ENCODE measurements at regions not wholly inside any gene's neighbourhood (a gene's known extent, or its start where the extent isn't known, plus 50 kb on each side); places are given as distances from the start of the nearest gene placed in this dataset.
"Not testable (repeated sequence)": the region's sequence is repeated elsewhere in the genome, so short reads cannot be mapped to it uniquely, and the experiment has no call there.

DNA sequence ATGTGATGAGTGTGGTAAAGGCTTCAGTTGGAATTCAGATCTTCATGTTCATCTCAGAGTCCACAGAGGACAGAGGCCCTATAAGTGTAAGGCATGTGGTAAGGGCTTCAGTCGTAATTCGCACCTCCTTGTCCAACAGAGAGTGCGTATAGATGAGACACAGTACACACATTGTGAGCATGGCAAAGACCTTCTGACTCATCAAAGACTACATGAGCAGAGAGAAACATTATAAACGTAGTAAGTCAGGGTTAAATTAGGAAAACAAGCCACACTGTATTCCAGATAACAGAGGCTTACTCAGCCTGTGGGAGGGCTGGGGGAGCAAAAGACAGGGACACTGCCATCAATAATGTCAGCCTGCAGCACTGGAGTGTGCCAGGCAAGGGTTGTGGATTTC, 706.2 kb upstream of the DEFB115 start:
- not testable (repeated sequence) for H3K27me3 ChIP-seq (ENCODE audit: control insufficient read depth in 4 of 4, insufficient read depth in 4 of 4, low read length in 3 of 4); H3K9ac ChIP-seq (ENCODE audit: low read depth in 1 of 2, low read length in 2 of 2); H3K4me3 ChIP-seq (ENCODE audit: low read depth in 1 of 3, low read length in 3 of 3); DNase-seq (ENCODE audit: low spot score); H3K36me3 ChIP-seq (ENCODE audit: control insufficient read depth in 4 of 4, insufficient read depth in 3 of 4, low read depth in 1 of 4, low read length in 3 of 4); H3K4me1 ChIP-seq (ENCODE audit: control insufficient read depth in 4 of 4, insufficient read depth in 4 of 4, low read length in 3 of 4); H3K27ac ChIP-seq (ENCODE audit: low read depth in 1 of 2, low read length in 2 of 2); H3K9me3 ChIP-seq (ENCODE audit: control insufficient read depth in 4 of 4, low read length in 3 of 4)
- 53% methylated on average over 4 of the region's 4 CpGs for WGBS

DNA sequence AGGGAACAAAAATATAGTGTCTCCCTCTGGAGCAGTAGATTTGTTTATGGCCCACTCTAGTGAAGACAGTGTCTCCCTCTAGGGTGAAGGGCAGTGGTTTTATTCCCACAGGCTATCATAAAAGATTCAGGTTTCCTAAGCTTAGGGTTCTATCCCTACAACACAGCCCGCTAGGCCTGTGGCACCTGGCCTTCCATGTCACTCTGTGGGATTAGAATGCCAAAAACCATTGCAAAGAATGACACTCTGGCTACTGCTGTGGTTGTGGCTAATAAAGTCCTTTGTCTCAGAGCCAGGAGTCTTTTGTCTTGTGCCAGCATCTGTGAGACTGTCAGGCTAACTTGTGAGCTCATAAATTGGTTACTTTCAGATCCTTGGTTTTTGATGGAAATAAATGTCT, 700.7 kb upstream of the DEFB115 start:
- not testable (repeated sequence) for H3K27me3 ChIP-seq (ENCODE audit: control insufficient read depth in 4 of 4, insufficient read depth in 4 of 4, low read length in 3 of 4); H3K36me3 ChIP-seq (ENCODE audit: control insufficient read depth in 4 of 4, insufficient read depth in 3 of 4, low read depth in 1 of 4, low read length in 3 of 4)
- WGBS = 50% methylated on average over 1 of the region's 1 CpG

GRCh38 chr20:30565086-30565485, 692.4 kb upstream of the DEFB115 start:
- not testable (repeated sequence) for H3K27me3 ChIP-seq (ENCODE audit: control insufficient read depth in 4 of 4, insufficient read depth in 4 of 4, low read length in 3 of 4); H3K4me3 ChIP-seq (ENCODE audit: low read depth in 1 of 3, low read length in 3 of 3); H3K4me1 ChIP-seq (ENCODE audit: control insufficient read depth in 4 of 4, insufficient read depth in 4 of 4, low read length in 3 of 4); H3K27ac ChIP-seq (ENCODE audit: low read depth in 1 of 2, low read length in 2 of 2); H3K9me3 ChIP-seq (ENCODE audit: control insufficient read depth in 4 of 4, low read length in 3 of 4); H3K36me3 ChIP-seq (ENCODE audit: control insufficient read depth in 4 of 4, insufficient read depth in 3 of 4, low read depth in 1 of 4, low read length in 3 of 4); H3K9ac ChIP-seq (ENCODE audit: low read depth in 1 of 2, low read length in 2 of 2); DNase-seq (ENCODE audit: low spot score)
- WGBS = 49% methylated on average over 19 of the region's 19 CpGs
- TF ChIP-seq GABPA (IDR thresholded peaks at IDR 0.05 in 1 of 2, conservative IDR thresholded peaks at IDR 0.05 in 1 of 2) = peak in 1 of 2 donors; percentile 70

More for the DNA sequence above, 700.7 kb upstream of the DEFB115 start:
- not testable (repeated sequence) for H3K9ac ChIP-seq (ENCODE audit: low read depth in 1 of 2, low read length in 2 of 2); H3K4me1 ChIP-seq (ENCODE audit: control insufficient read depth in 4 of 4, insufficient read depth in 4 of 4, low read length in 3 of 4); DNase-seq (ENCODE audit: low spot score); H3K27ac ChIP-seq (ENCODE audit: low read depth in 1 of 2, low read length in 2 of 2); H3K9me3 ChIP-seq (ENCODE audit: control insufficient read depth in 4 of 4, low read length in 3 of 4); H3K4me3 ChIP-seq (ENCODE audit: low read depth in 1 of 3, low read length in 3 of 3)

DNA sequence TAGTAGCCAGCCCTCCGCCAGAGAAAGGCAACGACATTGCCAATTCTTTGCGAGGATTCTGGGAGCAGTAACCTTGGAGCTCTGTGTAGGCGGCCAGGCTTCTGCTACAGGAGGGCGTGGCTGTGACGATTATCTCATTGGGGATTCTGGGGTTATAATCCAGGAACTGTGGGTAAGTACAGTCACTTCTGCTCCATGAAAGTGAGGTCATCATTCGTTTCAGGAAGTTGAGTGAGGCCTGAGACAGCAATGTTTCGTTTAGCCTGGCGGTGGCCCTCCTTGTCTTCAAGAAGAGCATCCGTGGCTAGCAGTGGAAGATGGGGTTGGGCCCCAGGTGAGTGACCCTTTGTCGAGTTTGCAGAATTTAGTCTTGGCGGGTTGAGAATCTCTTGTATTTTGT, 687.6 kb upstream of the DEFB115 start:
- not testable (repeated sequence) for H3K9me3 ChIP-seq (ENCODE audit: control insufficient read depth in 4 of 4, low read length in 3 of 4); H3K27ac ChIP-seq (ENCODE audit: low read depth in 1 of 2, low read length in 2 of 2); H3K4me3 ChIP-seq (ENCODE audit: low read depth in 1 of 3, low read length in 3 of 3); H3K27me3 ChIP-seq (ENCODE audit: control insufficient read depth in 4 of 4, insufficient read depth in 4 of 4, low read length in 3 of 4); H3K36me3 ChIP-seq (ENCODE audit: control insufficient read depth in 4 of 4, insufficient read depth in 3 of 4, low read depth in 1 of 4, low read length in 3 of 4); DNase-seq (ENCODE audit: low spot score); H3K4me1 ChIP-seq (ENCODE audit: control insufficient read depth in 4 of 4, insufficient read depth in 4 of 4, low read length in 3 of 4); H3K9ac ChIP-seq (ENCODE audit: low read depth in 1 of 2, low read length in 2 of 2)
- WGBS = 82% methylated on average over 11 of the region's 12 CpGs

DNA sequence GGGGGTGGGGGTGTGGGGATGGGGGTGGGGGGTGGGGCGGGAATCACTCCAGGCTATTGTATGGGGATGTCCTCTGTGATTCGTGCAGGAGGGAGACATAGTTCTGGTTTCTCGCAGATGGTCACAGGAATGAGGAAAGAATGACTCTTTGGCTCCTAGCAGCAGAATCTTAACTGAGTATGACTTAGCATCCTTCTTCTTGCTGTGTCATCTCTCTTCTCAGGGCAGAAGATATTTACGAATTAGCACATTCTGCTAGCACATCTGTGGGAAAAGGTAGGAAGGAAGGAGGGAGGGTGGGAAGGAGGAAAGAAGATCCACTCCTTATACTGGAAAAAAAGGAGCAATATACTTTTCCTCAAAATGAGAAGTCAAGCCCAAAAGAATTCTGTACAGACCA, 686.8 kb upstream of the DEFB115 start:
- H3K4me1 ChIP-seq (ENCODE audit: control insufficient read depth in 4 of 4, insufficient read depth in 4 of 4, low read length in 3 of 4); H3K36me3 ChIP-seq (ENCODE audit: control insufficient read depth in 4 of 4, insufficient read depth in 3 of 4, low read depth in 1 of 4, low read length in 3 of 4); H3K9ac ChIP-seq (ENCODE audit: low read depth in 1 of 2, low read length in 2 of 2); H3K27ac ChIP-seq (ENCODE audit: low read depth in 1 of 2, low read length in 2 of 2); DNase-seq (ENCODE audit: low spot score); H3K27me3 ChIP-seq (ENCODE audit: control insufficient read depth in 4 of 4, insufficient read depth in 4 of 4, low read length in 3 of 4); H3K9me3 ChIP-seq (ENCODE audit: control insufficient read depth in 4 of 4, low read length in 3 of 4); H3K4me3 ChIP-seq (ENCODE audit: low read depth in 1 of 3, low read length in 3 of 3): not testable (repeated sequence)
- WGBS = 69% methylated on average over 4 of the region's 4 CpGs

GRCh38 chr20:30574337-30574736, 683.1 kb upstream of the DEFB115 start:
- 66% methylated on average over 2 of the region's 2 CpGs for WGBS
- not testable (repeated sequence) for H3K36me3 ChIP-seq (ENCODE audit: control insufficient read depth in 4 of 4, insufficient read depth in 3 of 4, low read depth in 1 of 4, low read length in 3 of 4); H3K27ac ChIP-seq (ENCODE audit: low read depth in 1 of 2, low read length in 2 of 2); DNase-seq (ENCODE audit: low spot score); H3K27me3 ChIP-seq (ENCODE audit: control insufficient read depth in 4 of 4, insufficient read depth in 4 of 4, low read length in 3 of 4); H3K9me3 ChIP-seq (ENCODE audit: control insufficient read depth in 4 of 4, low read length in 3 of 4); H3K4me1 ChIP-seq (ENCODE audit: control insufficient read depth in 4 of 4, insufficient read depth in 4 of 4, low read length in 3 of 4); H3K4me3 ChIP-seq (ENCODE audit: low read depth in 1 of 3, low read length in 3 of 3); H3K9ac ChIP-seq (ENCODE audit: low read depth in 1 of 2, low read length in 2 of 2)

GRCh38 chr20:30579069-30579468, 678.4 kb upstream of the DEFB115 start:
- H3K4me3 ChIP-seq (ENCODE audit: low read depth in 1 of 3, low read length in 3 of 3) = peak overlapping the region in 1 of 3 donors; percentile 28
- 44% methylated on average over 5 of the region's 6 CpGs for WGBS

More at GRCh38 chr20:30579069-30579468, 678.4 kb upstream of the DEFB115 start:
- H3K9ac ChIP-seq (ENCODE audit: low read depth in 1 of 2, low read length in 2 of 2); H3K36me3 ChIP-seq (ENCODE audit: control insufficient read depth in 4 of 4, insufficient read depth in 3 of 4, low read depth in 1 of 4, low read length in 3 of 4); H3K27me3 ChIP-seq (ENCODE audit: control insufficient read depth in 4 of 4, insufficient read depth in 4 of 4, low read length in 3 of 4); H3K4me1 ChIP-seq (ENCODE audit: control insufficient read depth in 4 of 4, insufficient read depth in 4 of 4, low read length in 3 of 4); H3K27ac ChIP-seq (ENCODE audit: low read depth in 1 of 2, low read length in 2 of 2); H3K9me3 ChIP-seq (ENCODE audit: control insufficient read depth in 4 of 4, low read length in 3 of 4); DNase-seq (ENCODE audit: low spot score): not testable (repeated sequence)

All from liver (tissue), 7 donors.